ENCODE measurements at regions not wholly inside any gene's neighbourhood (a gene's known extent, or its start where the extent isn't known, plus 50 kb on each side); places are given as distances from the start of the nearest gene placed in this dataset.

DNA sequence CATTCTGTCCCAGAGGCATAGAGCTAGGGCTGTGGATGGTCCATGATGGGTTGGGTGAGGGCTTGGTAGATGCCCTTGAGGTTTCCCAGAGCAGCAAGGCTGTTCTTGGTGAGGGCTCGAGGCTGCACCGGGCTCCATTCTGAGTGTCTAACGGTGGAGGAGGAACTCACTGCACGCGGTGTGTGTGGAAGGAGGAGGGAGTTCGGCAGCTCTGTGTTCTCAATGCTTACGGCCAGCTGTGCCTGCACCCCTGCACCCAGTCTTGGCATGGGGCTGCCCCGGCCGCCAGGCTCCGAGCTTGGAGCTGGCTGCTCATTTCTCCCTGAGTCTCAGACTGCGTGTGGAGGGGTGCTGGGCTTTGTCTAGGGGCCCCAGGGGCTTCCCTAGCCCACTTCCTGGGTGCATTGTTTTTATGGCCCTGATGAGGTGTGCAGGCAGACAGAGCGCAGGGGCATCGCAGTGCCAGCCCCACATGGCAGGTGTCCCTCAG lies 1247.1 kb downstream of the BRD1 start:
- no peak for TF ChIP-seq BHLHE40 (IDR thresholded peaks at IDR 0.05; ENCODE audit: low read depth, low read length)
- TF ChIP-seq MAFK (IDR thresholded peaks at IDR 0.05; ENCODE audit: low read depth, low read length) = no peak
- TF ChIP-seq, protein P1, sequence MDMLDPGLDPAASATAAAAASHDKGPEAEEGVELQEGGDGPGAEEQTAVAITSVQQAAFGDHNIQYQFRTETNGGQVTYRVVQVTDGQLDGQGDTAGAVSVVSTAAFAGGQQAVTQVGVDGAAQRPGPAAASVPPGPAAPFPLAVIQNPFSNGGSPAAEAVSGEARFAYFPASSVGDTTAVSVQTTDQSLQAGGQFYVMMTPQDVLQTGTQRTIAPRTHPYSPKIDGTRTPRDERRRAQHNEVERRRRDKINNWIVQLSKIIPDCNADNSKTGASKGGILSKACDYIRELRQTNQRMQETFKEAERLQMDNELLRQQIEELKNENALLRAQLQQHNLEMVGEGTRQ (IDR thresholded peaks at IDR 0.05; ENCODE audit: low read depth, low read length) = no peak
- no peak for TF ChIP-seq SMC3 (IDR thresholded peaks at IDR 0.05; ENCODE audit: low read depth, low read length)
- TF ChIP-seq, protein P2, sequence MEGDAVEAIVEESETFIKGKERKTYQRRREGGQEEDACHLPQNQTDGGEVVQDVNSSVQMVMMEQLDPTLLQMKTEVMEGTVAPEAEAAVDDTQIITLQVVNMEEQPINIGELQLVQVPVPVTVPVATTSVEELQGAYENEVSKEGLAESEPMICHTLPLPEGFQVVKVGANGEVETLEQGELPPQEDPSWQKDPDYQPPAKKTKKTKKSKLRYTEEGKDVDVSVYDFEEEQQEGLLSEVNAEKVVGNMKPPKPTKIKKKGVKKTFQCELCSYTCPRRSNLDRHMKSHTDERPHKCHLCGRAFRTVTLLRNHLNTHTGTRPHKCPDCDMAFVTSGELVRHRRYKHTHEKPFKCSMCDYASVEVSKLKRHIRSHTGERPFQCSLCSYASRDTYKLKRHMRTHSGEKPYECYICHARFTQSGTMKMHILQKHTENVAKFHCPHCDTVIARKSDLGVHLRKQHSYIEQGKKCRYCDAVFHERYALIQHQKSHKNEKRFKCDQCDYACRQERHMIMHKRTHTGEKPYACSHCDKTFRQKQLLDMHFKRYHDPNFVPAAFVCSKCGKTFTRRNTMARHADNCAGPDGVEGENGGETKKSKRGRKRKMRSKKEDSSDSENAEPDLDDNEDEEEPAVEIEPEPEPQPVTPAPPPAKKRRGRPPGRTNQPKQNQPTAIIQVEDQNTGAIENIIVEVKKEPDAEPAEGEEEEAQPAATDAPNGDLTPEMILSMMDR (conservative IDR thresholded peaks at IDR 0.05; ENCODE audit: low read depth, low read length) = no peak
- no peak for TF ChIP-seq RFX5 (IDR thresholded peaks at IDR 0.05; ENCODE audit: low read depth, low read length)
- no peak for TF ChIP-seq POLR2A (IDR thresholded peaks at IDR 0.05; ENCODE audit: low read depth, low read length)
- TF ChIP-seq RCOR1 (IDR thresholded peaks at IDR 0.05; ENCODE audit: insufficient replicate concordance, low read length) = no peak
- TF ChIP-seq RAD21 (IDR thresholded peaks at IDR 0.05; ENCODE audit: low read length) = no peak
- TF ChIP-seq MAZ (IDR thresholded peaks at IDR 0.05; ENCODE audit: borderline replicate concordance, low read depth, low read length) = no peak

Measured in IMR-90 (cell line).